HCT116 (cell line): ENCODE measurements at regions not wholly inside any gene's neighbourhood (a gene's known extent, or its start where the extent isn't known, plus 50 kb on each side); places are given as distances from the start of the nearest gene placed in this dataset.

Experiments used
- ATAC-seq: fragments of 200-7000 bp; cut with Tn5 transposase; 2 replicates; pipeline ENCODE4 v1.9.1; 2020; ENCODE audit warnings: mild to moderate bottlenecking, moderate library complexity
- BruUV-seq: library from RNA; stranded (reverse); fragments of 400-500 nt; replicated peaks from 2 replicates; lab custom pipeline; 2021; lab: Mats Ljungman, UMichigan
- CTCF ChIA-PET: fragments of 300-600 bp; sonication (Branson Sonifier 250); formaldehyde crosslinking; loops from one replicate; lab custom pipeline; 2021; ENCODE audit warnings: antibody characterized with exemption; lab: Charles Lee
- POLR2A ChIA-PET: fragments of 300-600, 350-600 bp; sonication (Branson Sonifier 250); formaldehyde crosslinking; loops from one replicate; lab custom pipeline; 2021; ENCODE audit warnings: antibody characterized with exemption; lab: Charles Lee
- RAD21 ChIA-PET, 2 experiments: fragments of 300-600 bp; sonication (Branson Sonifier 250); formaldehyde crosslinking; loops; one replicate each; lab custom pipeline; 2023; ENCODE audit warnings: low total read pairs in 2 of 2; ENCODE audit not compliant: uncharacterized antibody in 2 of 2, unreplicated experiment in 2 of 2, low non-redundant PET in 1 of 2; lab: Charles Lee
- DNase-seq: peaks from one replicate; pipeline ENCODE4 v3.0.0-alpha.2; 2010; ENCODE audit warnings: low read depth, low spot score
- H2AFZ ChIP-seq: fragments of 200-600 bp; shearing (Covaris generic), sonication (generic); 2 replicates; pipeline ENCODE4 v1.6.1; 2017; ENCODE audit warnings: low read depth, mixed run types, mixed read lengths, antibody characterized with exemption, low read length; ENCODE audit not compliant: poor library complexity, severe bottlenecking
- H3K27ac ChIP-seq: 2 replicates; pipeline ENCODE4 v1.5.1; 2012; ENCODE audit warnings: low read depth, low read length
- H3K27me3 ChIP-seq: fragments of 200-600 bp; sonication (generic); 2 replicates; pipeline ENCODE4 v1.6.1; 2016; ENCODE audit warnings: mixed run types, low read length, mixed read lengths; ENCODE audit not compliant: insufficient read depth
- H3K36me3 ChIP-seq, 2 experiments: fragments of 200-500 bp in 1 of 2; fragments of 200-600 bp in 1 of 2; sonication (Bioruptor generic) in 1 of 2; sonication (generic) in 1 of 2; 2 replicates each; pipeline versions ENCODE4 v1.5.1 to v1.6.1; 2014 to 2016; ENCODE audit warnings: low read length in 2 of 2, inconsistent platforms in 1 of 2, mixed read lengths in 1 of 2, mixed run types in 1 of 2; ENCODE audit not compliant: insufficient read depth in 2 of 2, control insufficient read depth in 1 of 2
- H3K4me1 ChIP-seq, 2 experiments: fragments of 200-600 bp in 1 of 2; sonication (generic) in 1 of 2; 2 replicates each; pipeline versions ENCODE4 v1.5.1 to v1.6.1; 2012 to 2017; ENCODE audit warnings: low read length in 2 of 2, inconsistent platforms in 1 of 2, mild to moderate bottlenecking in 1 of 2, mixed read lengths in 1 of 2, mixed run types in 1 of 2, moderate library complexity in 1 of 2; ENCODE audit not compliant: insufficient read depth in 2 of 2, control insufficient read depth in 1 of 2
- H3K4me2 ChIP-seq: fragments of 200-600 bp; sonication (generic); 2 replicates; pipeline ENCODE4 v1.6.1; 2017; ENCODE audit warnings: mixed run types, low read length, mixed read lengths
- H3K4me3 ChIP-seq, 2 experiments: fragments of 200-600 bp in 1 of 2; sonication (generic) in 1 of 2; replicated peaks in 1 of 2; 2 replicates each; pipeline ENCODE4 v1.5.1; 2011 to 2016; ENCODE audit warnings: low read length in 2 of 2, control low read depth in 1 of 2, low read depth in 1 of 2, mild to moderate bottlenecking in 1 of 2, mixed read lengths in 1 of 2, mixed run types in 1 of 2
- H3K79me2 ChIP-seq: fragments of 200-600 bp; sonication (generic); 2 replicates; pipeline ENCODE4 v1.6.1; 2017; ENCODE audit warnings: mild to moderate bottlenecking, mixed run types, low read length, moderate library complexity, mixed read lengths; ENCODE audit not compliant: insufficient read depth
- H3K9ac ChIP-seq: fragments of 200-600 bp; sonication (generic); 2 replicates; pipeline ENCODE4 v1.6.1; 2016; ENCODE audit warnings: low read length, mixed read lengths
- H3K9me2 ChIP-seq: fragments of 200-600 bp; sonication (generic), shearing (Covaris generic); 2 replicates; pipeline ENCODE4 v1.6.1; 2017; ENCODE audit warnings: mixed run types, mild to moderate bottlenecking, moderate library complexity; ENCODE audit not compliant: insufficient read depth
- H3K9me3 ChIP-seq, 2 experiments: fragments of 200-500 bp in 1 of 2; fragments of 200-600 bp in 1 of 2; sonication (Bioruptor generic) in 1 of 2; sonication (generic) in 1 of 2; 2 replicates each; pipeline ENCODE4 v1.6.1; 2014 to 2017; ENCODE audit warnings: low read length in 2 of 2, mixed read lengths in 2 of 2, inconsistent platforms in 1 of 2, low read depth in 1 of 2, mild to moderate bottlenecking in 1 of 2, mixed run types in 1 of 2, moderate library complexity in 1 of 2; ENCODE audit not compliant: control insufficient read depth in 1 of 2, insufficient read depth in 1 of 2
- H4K20me1 ChIP-seq: fragments of 200-600 bp; sonication (generic), shearing (Covaris generic); 2 replicates; pipeline ENCODE4 v1.6.1; 2017; ENCODE audit warnings: mixed run types, mild to moderate bottlenecking, moderate library complexity; ENCODE audit not compliant: insufficient read depth
- CEBPB ChIP-seq: IDR thresholded peaks from 2 replicates; pipeline ENCODE4 v1.6.1; 2012; ENCODE audit warnings: low read depth
- EGR1 ChIP-seq: IDR thresholded peaks from 2 replicates; pipeline ENCODE4 v1.6.1; 2012; ENCODE audit warnings: low read depth
- ELF1 ChIP-seq: IDR thresholded peaks from 2 replicates; pipeline ENCODE4 v1.6.1; 2012; ENCODE audit warnings: low read depth, borderline replicate concordance
- EZH2 ChIP-seq: fragments of 200-600 bp; sonication (generic); IDR thresholded peaks from 2 replicates; pipeline ENCODE4 v1.6.1; 2017; ENCODE audit warnings: antibody characterized with exemption, mixed run types
- EZH2phosphoT487 ChIP-seq: fragments of 200-600 bp; IDR thresholded peaks from 2 replicates; pipeline ENCODE4 v1.6.1; 2018; ENCODE audit warnings: antibody characterized with exemption, borderline replicate concordance
- FOSL1 ChIP-seq: IDR thresholded peaks from 2 replicates; pipeline ENCODE4 v1.6.1; 2012; ENCODE audit warnings: low read depth
- JUND ChIP-seq: IDR thresholded peaks from 2 replicates; pipeline ENCODE4 v1.6.1; 2012
- POLR2A ChIP-seq: IDR thresholded peaks from 2 replicates; pipeline ENCODE4 v1.7.0; 2011; ENCODE audit warnings: borderline replicate concordance; ENCODE audit not compliant: insufficient read depth, insufficient read length; ENCODE audit errors: extremely low read depth
- POLR2AphosphoS5 ChIP-seq: IDR thresholded peaks from 2 replicates; pipeline ENCODE4 v1.6.1; 2011; ENCODE audit warnings: mild to moderate bottlenecking, low read depth, low read length, moderate library complexity
- RAD21 ChIP-seq: IDR thresholded peaks from 2 replicates; pipeline ENCODE4 v1.6.1; 2012; ENCODE audit warnings: low read depth, mild to moderate bottlenecking
- SIN3A ChIP-seq: IDR thresholded peaks from 2 replicates; pipeline ENCODE4 v1.6.1; 2012; ENCODE audit warnings: low read depth
- SP1 ChIP-seq: IDR thresholded peaks from 2 replicates; pipeline ENCODE4 v1.6.1; 2012; ENCODE audit warnings: low read depth
- SRF ChIP-seq: IDR thresholded peaks from 2 replicates; pipeline ENCODE4 v1.6.1; 2012; ENCODE audit warnings: low read depth
- TCF7L2 ChIP-seq: IDR thresholded peaks from 2 replicates; pipeline ENCODE4 v1.7.0; 2011; ENCODE audit warnings: borderline replicate concordance, inconsistent platforms; ENCODE audit not compliant: insufficient read depth, insufficient read length; ENCODE audit errors: extremely low read depth
- ZFX ChIP-seq: fragments of 450-650 bp; IDR thresholded peaks from 2 replicates; pipeline ENCODE4 v1.6.1; 2017
- ZNF274 ChIP-seq: fragments of 200-500 bp; sonication (Bioruptor generic); IDR thresholded peaks from 2 replicates; pipeline ENCODE4 v1.6.1; 2014; ENCODE audit warnings: mild to moderate bottlenecking, low read depth, low read length, inconsistent platforms
- intact Hi-C: fragments of 100-400 bp; cut with micrococcal nuclease; formaldehyde crosslinking; loops from 2 replicates; pipeline ENCODE4 v1.10.0; 2022
- TF ChIP-seq, protein P1 (sequence below): IDR thresholded peaks from 2 replicates; pipeline ENCODE4 v1.6.1; 2011; ENCODE audit warnings: mild to moderate bottlenecking, low read length, moderate library complexity; ENCODE audit not compliant: insufficient replicate concordance; ENCODE audit errors: extremely low read depth
- TF ChIP-seq, protein P2 (sequence below), 3 experiments: fragments of 200-600 bp in 1 of 3; sonication (generic) in 1 of 3; IDR thresholded peaks in 2 of 3; conservative IDR thresholded peaks in 1 of 3; 2 replicates each; pipeline ENCODE4 v1.5.1; 2012 to 2017; ENCODE audit warnings: low read depth in 2 of 3, low read length in 2 of 3, antibody characterized with exemption in 1 of 3, borderline replicate concordance in 1 of 3, control low read depth in 1 of 3, mild to moderate bottlenecking in 1 of 3, mixed read lengths in 1 of 3, mixed run types in 1 of 3, moderate library complexity in 1 of 3; ENCODE audit not compliant: insufficient read depth in 1 of 3
- TF ChIP-seq, protein P3 (sequence below): IDR thresholded peaks from 2 replicates; pipeline ENCODE4 v1.6.1; 2012
- TF ChIP-seq, protein P4 (sequence below): IDR thresholded peaks from 2 replicates; pipeline ENCODE4 v1.6.1; 2012; ENCODE audit warnings: low read depth

DNA sequence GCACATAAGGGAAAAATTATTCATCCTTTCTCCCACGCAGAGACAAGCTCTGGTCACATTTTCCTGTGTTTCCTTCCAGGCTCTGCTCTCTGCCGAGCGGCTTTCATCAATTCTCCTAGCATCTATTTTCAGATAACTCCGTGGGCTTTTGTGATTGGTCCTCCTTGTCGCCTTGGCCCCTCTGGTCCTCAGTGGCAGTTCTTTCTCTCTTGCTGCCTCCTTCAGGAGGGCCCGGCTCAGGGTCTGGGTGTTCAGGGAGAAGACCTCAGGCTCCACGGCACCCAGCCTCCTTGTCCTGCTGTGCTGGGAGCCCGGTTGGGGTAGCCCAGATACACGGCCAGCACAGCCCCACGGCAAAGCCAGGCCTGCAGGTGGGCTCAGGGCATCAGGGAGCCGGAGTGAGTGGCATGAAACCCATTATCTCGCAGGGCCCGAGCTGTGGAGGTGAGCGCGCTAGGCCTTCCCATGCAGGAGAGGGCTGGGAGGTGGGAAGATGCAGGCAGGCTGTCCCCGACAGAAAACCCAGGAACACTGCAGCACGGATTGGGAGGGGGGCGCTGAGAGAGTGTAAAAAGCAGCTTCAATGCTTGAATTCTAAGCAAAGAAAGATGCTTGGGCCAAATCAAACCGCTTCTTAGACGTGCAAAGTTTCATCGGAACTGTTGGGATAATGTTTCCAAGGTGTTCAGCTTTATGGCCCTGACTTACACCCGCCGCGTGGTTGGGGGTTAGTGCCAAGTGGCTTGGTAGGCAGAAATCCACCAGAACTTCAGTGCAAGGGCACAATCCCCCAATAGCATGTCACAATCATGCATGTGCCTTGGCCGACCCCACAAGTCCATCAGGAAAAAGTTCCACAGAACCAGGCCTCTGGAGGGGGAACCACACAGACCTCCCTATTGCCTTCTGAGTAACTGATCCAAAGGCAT lies 81.9 kb upstream of the WNT7B start:
- CTCF ChIA-PET: no interaction called here
- Histone ChIP-seq H3K27ac (no peak overlapping the region), H3K9ac (no peak overlapping the region), H3K4me3 (no peak overlapping the region), H3K4me1 (peaks cover 8 to 12% of the 10 kb centered on the region in 2 experiments), H3K27me3 (no peaks in the 10 kb centered on the region), H3K79me2 (peaks cover 81% of the 10 kb centered on the region), H3K4me2 (no peak overlapping the region), H3K9me2 (no peaks in the 10 kb centered on the region), H2AFZ (no peak overlapping the region)
- ATAC-seq (no peak), DNase-seq (no peak)
- no TSS peak for BruUV-seq
- RAD21 ChIA-PET: no interaction called here
- TF ChIP-seq FOSL1 (no peak), CEBPB (no peak), RAD21 (no peak), SP1 (no peak), EZH2phosphoT487 (no peak), ELF1 (no peak), SRF (no peak), POLR2AphosphoS5 (no peak), ZFX (no peak), TCF7L2 (no peak), EZH2 (no peak), SIN3A (no peak), JUND (no peak), ZNF274 (no peak), POLR2A (no peak), EGR1 (no peak)
- TF ChIP-seq, protein P1, sequence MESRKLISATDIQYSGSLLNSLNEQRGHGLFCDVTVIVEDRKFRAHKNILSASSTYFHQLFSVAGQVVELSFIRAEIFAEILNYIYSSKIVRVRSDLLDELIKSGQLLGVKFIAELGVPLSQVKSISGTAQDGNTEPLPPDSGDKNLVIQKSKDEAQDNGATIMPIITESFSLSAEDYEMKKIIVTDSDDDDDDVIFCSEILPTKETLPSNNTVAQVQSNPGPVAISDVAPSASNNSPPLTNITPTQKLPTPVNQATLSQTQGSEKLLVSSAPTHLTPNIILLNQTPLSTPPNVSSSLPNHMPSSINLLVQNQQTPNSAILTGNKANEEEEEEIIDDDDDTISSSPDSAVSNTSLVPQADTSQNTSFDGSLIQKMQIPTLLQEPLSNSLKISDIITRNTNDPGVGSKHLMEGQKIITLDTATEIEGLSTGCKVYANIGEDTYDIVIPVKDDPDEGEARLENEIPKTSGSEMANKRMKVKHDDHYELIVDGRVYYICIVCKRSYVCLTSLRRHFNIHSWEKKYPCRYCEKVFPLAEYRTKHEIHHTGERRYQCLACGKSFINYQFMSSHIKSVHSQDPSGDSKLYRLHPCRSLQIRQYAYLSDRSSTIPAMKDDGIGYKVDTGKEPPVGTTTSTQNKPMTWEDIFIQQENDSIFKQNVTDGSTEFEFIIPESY: no peak
- TF ChIP-seq, protein P2, sequence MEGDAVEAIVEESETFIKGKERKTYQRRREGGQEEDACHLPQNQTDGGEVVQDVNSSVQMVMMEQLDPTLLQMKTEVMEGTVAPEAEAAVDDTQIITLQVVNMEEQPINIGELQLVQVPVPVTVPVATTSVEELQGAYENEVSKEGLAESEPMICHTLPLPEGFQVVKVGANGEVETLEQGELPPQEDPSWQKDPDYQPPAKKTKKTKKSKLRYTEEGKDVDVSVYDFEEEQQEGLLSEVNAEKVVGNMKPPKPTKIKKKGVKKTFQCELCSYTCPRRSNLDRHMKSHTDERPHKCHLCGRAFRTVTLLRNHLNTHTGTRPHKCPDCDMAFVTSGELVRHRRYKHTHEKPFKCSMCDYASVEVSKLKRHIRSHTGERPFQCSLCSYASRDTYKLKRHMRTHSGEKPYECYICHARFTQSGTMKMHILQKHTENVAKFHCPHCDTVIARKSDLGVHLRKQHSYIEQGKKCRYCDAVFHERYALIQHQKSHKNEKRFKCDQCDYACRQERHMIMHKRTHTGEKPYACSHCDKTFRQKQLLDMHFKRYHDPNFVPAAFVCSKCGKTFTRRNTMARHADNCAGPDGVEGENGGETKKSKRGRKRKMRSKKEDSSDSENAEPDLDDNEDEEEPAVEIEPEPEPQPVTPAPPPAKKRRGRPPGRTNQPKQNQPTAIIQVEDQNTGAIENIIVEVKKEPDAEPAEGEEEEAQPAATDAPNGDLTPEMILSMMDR (IDR thresholded peaks at IDR 0.05 in 2 of 3, conservative IDR thresholded peaks at IDR 0.05 in 1 of 3; ENCODE audit: borderline replicate concordance in 1 of 3, insufficient read depth in 1 of 3, low read depth in 2 of 3, low read length in 2 of 3): no peak
- TF ChIP-seq, protein P3, sequence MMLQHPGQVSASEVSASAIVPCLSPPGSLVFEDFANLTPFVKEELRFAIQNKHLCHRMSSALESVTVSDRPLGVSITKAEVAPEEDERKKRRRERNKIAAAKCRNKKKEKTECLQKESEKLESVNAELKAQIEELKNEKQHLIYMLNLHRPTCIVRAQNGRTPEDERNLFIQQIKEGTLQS: no peak
- TF ChIP-seq, protein P4, sequence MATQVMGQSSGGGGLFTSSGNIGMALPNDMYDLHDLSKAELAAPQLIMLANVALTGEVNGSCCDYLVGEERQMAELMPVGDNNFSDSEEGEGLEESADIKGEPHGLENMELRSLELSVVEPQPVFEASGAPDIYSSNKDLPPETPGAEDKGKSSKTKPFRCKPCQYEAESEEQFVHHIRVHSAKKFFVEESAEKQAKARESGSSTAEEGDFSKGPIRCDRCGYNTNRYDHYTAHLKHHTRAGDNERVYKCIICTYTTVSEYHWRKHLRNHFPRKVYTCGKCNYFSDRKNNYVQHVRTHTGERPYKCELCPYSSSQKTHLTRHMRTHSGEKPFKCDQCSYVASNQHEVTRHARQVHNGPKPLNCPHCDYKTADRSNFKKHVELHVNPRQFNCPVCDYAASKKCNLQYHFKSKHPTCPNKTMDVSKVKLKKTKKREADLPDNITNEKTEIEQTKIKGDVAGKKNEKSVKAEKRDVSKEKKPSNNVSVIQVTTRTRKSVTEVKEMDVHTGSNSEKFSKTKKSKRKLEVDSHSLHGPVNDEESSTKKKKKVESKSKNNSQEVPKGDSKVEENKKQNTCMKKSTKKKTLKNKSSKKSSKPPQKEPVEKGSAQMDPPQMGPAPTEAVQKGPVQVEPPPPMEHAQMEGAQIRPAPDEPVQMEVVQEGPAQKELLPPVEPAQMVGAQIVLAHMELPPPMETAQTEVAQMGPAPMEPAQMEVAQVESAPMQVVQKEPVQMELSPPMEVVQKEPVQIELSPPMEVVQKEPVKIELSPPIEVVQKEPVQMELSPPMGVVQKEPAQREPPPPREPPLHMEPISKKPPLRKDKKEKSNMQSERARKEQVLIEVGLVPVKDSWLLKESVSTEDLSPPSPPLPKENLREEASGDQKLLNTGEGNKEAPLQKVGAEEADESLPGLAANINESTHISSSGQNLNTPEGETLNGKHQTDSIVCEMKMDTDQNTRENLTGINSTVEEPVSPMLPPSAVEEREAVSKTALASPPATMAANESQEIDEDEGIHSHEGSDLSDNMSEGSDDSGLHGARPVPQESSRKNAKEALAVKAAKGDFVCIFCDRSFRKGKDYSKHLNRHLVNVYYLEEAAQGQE: no peak
- TF ChIP-seq, all 23 proteins: peak for 0
- Histone ChIP-seq H3K9me3 (no peaks in the 10 kb centered on the region), H3K36me3 (no peaks in the 10 kb centered on the region), H4K20me1 (no peaks in the 10 kb centered on the region)
- intact Hi-C loops: no loop called here
- POLR2A ChIA-PET: no interaction called here
